ENCODE measurements at regions not wholly inside any gene's neighbourhood (a gene's known extent, or its start where the extent isn't known, plus 50 kb on each side); places are given as distances from the start of the nearest gene placed in this dataset.

DNA sequence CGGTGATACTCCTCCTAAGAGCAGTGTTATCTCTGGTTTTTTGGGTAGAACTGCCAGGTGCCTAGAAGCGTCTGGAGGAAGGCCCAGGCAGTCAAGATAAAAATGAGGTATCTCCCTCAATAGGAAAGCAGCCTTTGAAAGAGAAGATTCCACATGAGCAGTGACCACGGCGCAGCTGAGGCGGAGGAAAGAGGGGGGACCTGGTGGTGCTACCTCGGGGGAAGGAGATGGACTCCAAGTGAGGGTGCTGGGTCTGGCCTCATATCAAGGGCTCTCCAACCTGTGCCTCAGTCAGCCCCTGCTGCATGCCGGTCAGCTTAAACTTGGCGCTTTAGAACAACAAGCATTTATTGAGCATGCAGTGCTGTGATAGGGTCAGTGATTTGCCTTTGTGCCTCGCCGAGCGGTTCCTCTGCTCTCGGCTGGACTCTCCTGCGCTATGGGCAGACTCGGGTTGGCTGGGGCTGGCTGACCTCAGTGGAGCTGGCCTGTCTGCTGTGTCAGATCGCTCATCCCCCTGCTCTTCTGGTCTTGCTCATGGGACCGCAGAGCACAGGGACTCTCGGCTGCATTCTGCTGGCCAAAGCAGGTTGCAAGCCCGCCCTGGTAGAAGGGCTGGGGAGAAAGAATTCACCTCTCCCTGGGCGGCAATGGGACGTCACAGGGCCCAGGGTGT is 121.1 kb upstream of the IRX4 start:
- in situ Hi-C loops (cut with HindIII; ENCODE audit: low sequenced_read_pairs), result no loop called here
- no peak for DNase-seq (ENCODE audit: low read depth, low spot score)
- no peak overlapping the region for H3K4me3 ChIP-seq (ENCODE audit: low read depth, low read length)
- TF ChIP-seq, protein P1, sequence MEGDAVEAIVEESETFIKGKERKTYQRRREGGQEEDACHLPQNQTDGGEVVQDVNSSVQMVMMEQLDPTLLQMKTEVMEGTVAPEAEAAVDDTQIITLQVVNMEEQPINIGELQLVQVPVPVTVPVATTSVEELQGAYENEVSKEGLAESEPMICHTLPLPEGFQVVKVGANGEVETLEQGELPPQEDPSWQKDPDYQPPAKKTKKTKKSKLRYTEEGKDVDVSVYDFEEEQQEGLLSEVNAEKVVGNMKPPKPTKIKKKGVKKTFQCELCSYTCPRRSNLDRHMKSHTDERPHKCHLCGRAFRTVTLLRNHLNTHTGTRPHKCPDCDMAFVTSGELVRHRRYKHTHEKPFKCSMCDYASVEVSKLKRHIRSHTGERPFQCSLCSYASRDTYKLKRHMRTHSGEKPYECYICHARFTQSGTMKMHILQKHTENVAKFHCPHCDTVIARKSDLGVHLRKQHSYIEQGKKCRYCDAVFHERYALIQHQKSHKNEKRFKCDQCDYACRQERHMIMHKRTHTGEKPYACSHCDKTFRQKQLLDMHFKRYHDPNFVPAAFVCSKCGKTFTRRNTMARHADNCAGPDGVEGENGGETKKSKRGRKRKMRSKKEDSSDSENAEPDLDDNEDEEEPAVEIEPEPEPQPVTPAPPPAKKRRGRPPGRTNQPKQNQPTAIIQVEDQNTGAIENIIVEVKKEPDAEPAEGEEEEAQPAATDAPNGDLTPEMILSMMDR (IDR thresholded peaks at IDR 0.05; ENCODE audit: low read depth, low read length), result no peak

- DNase-seq (ENCODE audit: low read depth, low spot score), result no peak
- no peak overlapping the region for H3K4me3 ChIP-seq (ENCODE audit: low read depth, low read length)
- TF ChIP-seq, protein P1 (IDR thresholded peaks at IDR 0.05; ENCODE audit: low read depth, low read length), result no peak
- in situ Hi-C loops (cut with HindIII; ENCODE audit: low sequenced_read_pairs), result no loop called here
Observed at GRCh38 chr5:2003206-2003605, 120.5 kb upstream of the IRX4 start.

- DNase-seq (ENCODE audit: low read depth, low spot score), result no peak
- TF ChIP-seq, protein P1 (IDR thresholded peaks at IDR 0.05; ENCODE audit: low read depth, low read length), result no peak
- in situ Hi-C loops (cut with HindIII; ENCODE audit: low sequenced_read_pairs), result no loop called here
- no peak overlapping the region for H3K4me3 ChIP-seq (ENCODE audit: low read depth, low read length)
Observed at GRCh38 chr5:2001300-2001699, 118.6 kb upstream of the IRX4 start.

GRCh38 chr5:2000591-2000990 is 117.9 kb upstream of the IRX4 start:
- in situ Hi-C loops (cut with HindIII; ENCODE audit: low sequenced_read_pairs), result no loop called here
- no peak for DNase-seq (ENCODE audit: low read depth, low spot score)
- H3K4me3 ChIP-seq (ENCODE audit: low read depth, low read length), result no peak overlapping the region
- TF ChIP-seq, protein P1 (IDR thresholded peaks at IDR 0.05; ENCODE audit: low read depth, low read length), result no peak

DNA sequence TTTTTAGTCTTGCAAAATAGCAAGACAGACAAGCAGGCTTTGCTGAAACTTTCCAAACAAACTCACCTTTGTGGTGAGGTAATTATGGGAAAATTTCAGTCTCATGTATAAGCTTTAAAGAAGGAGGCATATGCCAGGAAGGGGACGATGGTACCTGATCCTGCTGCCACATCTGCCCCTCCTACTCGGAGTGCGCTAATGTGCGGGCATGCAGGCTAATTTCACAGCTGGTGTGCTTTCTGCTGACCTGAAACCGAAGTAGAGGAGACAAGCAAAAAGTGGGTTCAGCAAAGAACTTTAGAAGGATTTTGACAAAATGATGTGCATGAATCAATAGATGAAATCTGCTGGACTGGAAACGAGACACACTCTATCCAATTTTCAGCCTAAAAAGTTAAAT is 117.1 kb upstream of the IRX4 start:
- in situ Hi-C loops (cut with HindIII; ENCODE audit: low sequenced_read_pairs), result no loop called here
- no peak overlapping the region for H3K4me3 ChIP-seq (ENCODE audit: low read depth, low read length)
- DNase-seq (ENCODE audit: low read depth, low spot score), result no peak
- TF ChIP-seq, protein P1 (IDR thresholded peaks at IDR 0.05; ENCODE audit: low read depth, low read length), result no peak

DNA sequence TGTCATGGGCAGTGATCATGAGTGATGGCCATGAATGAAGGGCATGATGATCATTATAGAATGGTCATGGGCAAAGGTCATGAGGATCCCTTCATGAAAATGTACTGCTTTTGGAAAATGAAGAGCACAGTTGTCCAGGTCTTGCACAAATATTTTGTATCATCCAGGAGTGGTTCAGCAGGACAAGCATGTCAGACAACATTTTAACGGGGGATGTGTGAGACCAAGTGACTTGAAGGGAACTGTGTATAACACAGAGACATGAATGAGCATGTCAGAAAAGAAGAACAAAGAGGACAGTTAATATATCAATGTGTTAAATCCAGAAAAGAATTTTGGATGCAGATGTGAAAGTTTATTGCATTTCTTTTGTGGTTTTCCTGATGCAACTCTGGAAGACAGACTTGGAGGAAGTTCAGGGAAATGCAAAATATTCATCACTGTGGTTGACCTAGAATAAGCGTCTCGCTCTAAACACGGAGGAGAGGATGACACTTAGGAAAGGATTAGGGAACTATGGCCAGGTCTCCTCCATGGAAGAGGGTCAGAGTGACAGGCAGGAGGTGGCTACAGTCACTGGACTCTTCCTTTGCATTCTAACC is 116.1 kb upstream of the IRX4 start:
- in situ Hi-C loops (cut with HindIII; ENCODE audit: low sequenced_read_pairs), result no loop called here
- TF ChIP-seq, protein P1 (IDR thresholded peaks at IDR 0.05; ENCODE audit: low read depth, low read length), result no peak
- no peak for DNase-seq (ENCODE audit: low read depth, low spot score)
- H3K4me3 ChIP-seq (ENCODE audit: low read depth, low read length), result no peak overlapping the region

All from astrocyte of the spinal cord (primary cell).